PC-9 (cell line): ENCODE measurements at regions not wholly inside any gene's neighbourhood (a gene's known extent, or its start where the extent isn't known, plus 50 kb on each side); places are given as distances from the start of the nearest gene placed in this dataset.

Source experiments
- CTCF ChIP-seq: fragments of 200-600 bp; sonication (generic); conservative IDR thresholded peaks from 2 replicates; pipeline ENCODE4 v1.6.1; 2017; ENCODE audit warnings: mixed run types, antibody characterized with exemption, mild to moderate bottlenecking, moderate library complexity
- EZH2 ChIP-seq: fragments of 200-600 bp; sonication (generic); IDR thresholded peaks from 2 replicates; pipeline ENCODE4 v1.8.0; 2017; ENCODE audit warnings: antibody characterized with exemption, low read depth

DNA sequence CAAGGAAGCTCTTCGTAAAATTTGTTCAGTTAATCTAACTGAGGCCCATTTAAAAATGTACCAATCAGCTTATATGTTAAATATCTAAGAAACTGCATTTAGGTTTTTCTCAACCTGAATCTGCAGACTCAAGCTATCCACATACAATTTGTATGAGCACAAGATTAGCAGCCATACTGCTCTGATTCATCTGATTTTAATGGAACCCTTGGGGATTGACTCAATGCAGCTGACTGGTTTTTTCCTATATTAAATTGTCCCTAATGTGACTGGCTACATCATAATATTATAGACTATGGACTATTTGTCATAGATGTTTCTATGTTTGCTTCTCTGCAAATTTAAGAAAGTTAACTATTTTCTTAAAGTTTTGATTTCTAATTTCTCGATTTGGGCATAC is 451.0 kb upstream of the TUSC1 start:
- TF ChIP-seq CTCF (no peak), EZH2 (no peak)
